Loucy (cell line): ENCODE measurements at regions not wholly inside any gene's neighbourhood (a gene's known extent, or its start where the extent isn't known, plus 50 kb on each side); places are given as distances from the start of the nearest gene placed in this dataset.

ENCODE experiments used
- H2AFZ ChIP-seq: fragments of 200-600 bp; sonication (generic); 2 replicates; pipeline ENCODE4 v1.6.0; 2016; ENCODE audit warnings: antibody characterized with exemption, mild to moderate bottlenecking, low read length, moderate library complexity
- H3F3A ChIP-seq: fragments of 200-600 bp; 2 replicates; pipeline ENCODE4 v1.6.0; 2016; ENCODE audit warnings: antibody characterized with exemption, low read depth, mild to moderate bottlenecking
- H3K27me3 ChIP-seq: fragments of 200-600 bp; sonication (generic); 2 replicates; pipeline ENCODE4 v1.6.1; 2014; ENCODE audit warnings: low read length, mild to moderate bottlenecking; ENCODE audit not compliant: insufficient read depth, poor library complexity, severe bottlenecking
- H3K36me3 ChIP-seq: fragments of 200-600 bp; sonication (generic); 2 replicates; pipeline ENCODE4 v1.6.1; 2016; ENCODE audit warnings: low read length; ENCODE audit not compliant: insufficient read depth
- H3K4me1 ChIP-seq: fragments of 200-600 bp; sonication (generic); 2 replicates; pipeline ENCODE4 v1.5.1; 2014; ENCODE audit warnings: low read length, mild to moderate bottlenecking; ENCODE audit not compliant: insufficient read depth, poor library complexity, severe bottlenecking
- H3K4me2 ChIP-seq: fragments of 200-600 bp; sonication (generic); 2 replicates; pipeline ENCODE4 v1.6.0; 2014; ENCODE audit warnings: antibody characterized with exemption, low read length, low read depth, mild to moderate bottlenecking; ENCODE audit not compliant: poor library complexity, severe bottlenecking
- H3K4me3 ChIP-seq: fragments of 200-600 bp; sonication (generic); 2 replicates; pipeline ENCODE4 v1.5.1; 2014; ENCODE audit warnings: low read length, mild to moderate bottlenecking, mixed read lengths; ENCODE audit not compliant: poor library complexity, severe bottlenecking
- H3K79me2 ChIP-seq: fragments of 200-600 bp; sonication (generic); 2 replicates; pipeline ENCODE4 v1.6.1; 2014; ENCODE audit warnings: low read length; ENCODE audit not compliant: insufficient read depth
- H3K9ac ChIP-seq: fragments of 200-600 bp; sonication (generic); 2 replicates; pipeline ENCODE4 v1.6.0; 2014; ENCODE audit warnings: mild to moderate bottlenecking, low read depth, low read length, moderate library complexity; ENCODE audit not compliant: poor library complexity, severe bottlenecking
- H3K9me2 ChIP-seq: fragments of 200-600 bp; sonication (generic); replicated peaks from 2 replicates; pipeline ENCODE4 v1.6.1; 2016; ENCODE audit warnings: low read depth, low read length, mixed read lengths
- H3K9me3 ChIP-seq: fragments of 200-600 bp; sonication (generic); 2 replicates; pipeline ENCODE4 v1.6.1; 2014; ENCODE audit warnings: mild to moderate bottlenecking, antibody characterized with exemption, low read length, low read depth; ENCODE audit not compliant: insufficient read depth
- H4K20me1 ChIP-seq: fragments of 200-600 bp; sonication (generic); 2 replicates; pipeline ENCODE4 v1.6.0; 2014; ENCODE audit warnings: antibody characterized with exemption, low read length, mild to moderate bottlenecking; ENCODE audit not compliant: insufficient read depth, poor library complexity, severe bottlenecking
- CTCF ChIP-seq: fragments of 200-600 bp; sonication (generic); conservative IDR thresholded peaks from 2 replicates; pipeline ENCODE4 v1.5.1; 2014; ENCODE audit warnings: mild to moderate bottlenecking, antibody characterized with exemption, low read length
- EZH2phosphoT487 ChIP-seq: fragments of 200-600 bp; IDR thresholded peaks from 2 replicates; pipeline ENCODE4 v1.6.1; 2018; ENCODE audit warnings: antibody characterized with exemption, mild to moderate bottlenecking, moderate library complexity, borderline replicate concordance

- no peaks in the 10 kb centered on the region for H4K20me1 ChIP-seq
- H3K9me2 ChIP-seq, result no peaks in the 10 kb centered on the region
- H3K4me2 ChIP-seq, result no peak overlapping the region
- H3K79me2 ChIP-seq, result no peaks in the 10 kb centered on the region
- no peaks in the 10 kb centered on the region for H3K9me3 ChIP-seq
- H3K4me1 ChIP-seq, result no peaks in the 10 kb centered on the region
- H3K36me3 ChIP-seq, result no peaks in the 10 kb centered on the region
- TF ChIP-seq EZH2phosphoT487 (no peak), CTCF (no peak)
- H3K27me3 ChIP-seq, result no peaks in the 10 kb centered on the region
- no peak overlapping the region for H3K9ac ChIP-seq
- no peak overlapping the region for H2AFZ ChIP-seq
- H3K4me3 ChIP-seq, result no peak overlapping the region
- no peaks in the 10 kb centered on the region for H3F3A ChIP-seq
Observed at GRCh38 chr5:168177831-168178450, 113.5 kb upstream of the WWC1 start.

DNA sequence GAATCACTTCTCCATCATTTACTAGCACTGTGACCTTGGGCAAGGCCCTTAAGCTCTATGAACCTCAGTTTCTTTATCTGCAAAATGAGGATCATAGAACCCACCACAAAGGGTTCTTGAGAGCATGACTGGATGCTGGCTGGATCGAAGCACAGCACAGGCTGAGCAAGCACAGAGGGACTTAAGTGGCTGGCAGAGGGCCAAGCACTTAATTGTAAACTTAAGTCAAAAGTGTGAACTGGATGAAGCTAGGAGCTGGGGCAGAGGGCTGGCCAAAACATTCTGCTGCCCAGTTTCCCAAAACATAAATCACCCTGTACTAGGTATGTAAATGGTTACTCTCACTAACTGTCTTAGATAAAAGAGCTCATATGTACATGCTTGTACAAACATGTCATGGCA lies 112.3 kb upstream of the WWC1 start:
- no peaks in the 10 kb centered on the region for H3K9me2 ChIP-seq
- H3K36me3 ChIP-seq, result no peaks in the 10 kb centered on the region
- H3K9me3 ChIP-seq, result no peaks in the 10 kb centered on the region
- H3K4me3 ChIP-seq, result no peak overlapping the region
- no peaks in the 10 kb centered on the region for H3F3A ChIP-seq
- H3K4me2 ChIP-seq, result no peak overlapping the region
- H3K27me3 ChIP-seq, result no peaks in the 10 kb centered on the region
- no peaks in the 10 kb centered on the region for H3K4me1 ChIP-seq
- H2AFZ ChIP-seq, result no peak overlapping the region
- TF ChIP-seq EZH2phosphoT487, result no peak
- TF ChIP-seq CTCF, result no peak
- H3K79me2 ChIP-seq, result no peaks in the 10 kb centered on the region
- no peak overlapping the region for H3K9ac ChIP-seq
- no peaks in the 10 kb centered on the region for H4K20me1 ChIP-seq

- TF ChIP-seq EZH2phosphoT487 (no peak), CTCF (no peak)
- H3K36me3 ChIP-seq, result no peaks in the 10 kb centered on the region
- no peaks in the 10 kb centered on the region for H3K9me3 ChIP-seq
- H3K27me3 ChIP-seq, result no peaks in the 10 kb centered on the region
- no peaks in the 10 kb centered on the region for H3K4me1 ChIP-seq
- H3K4me2 ChIP-seq, result no peak overlapping the region
- no peaks in the 10 kb centered on the region for H3K79me2 ChIP-seq
- no peak overlapping the region for H3K9ac ChIP-seq
- H3K9me2 ChIP-seq, result no peaks in the 10 kb centered on the region
- H3F3A ChIP-seq, result no peaks in the 10 kb centered on the region
- H3K4me3 ChIP-seq, result no peak overlapping the region
- H2AFZ ChIP-seq, result no peak overlapping the region
- no peaks in the 10 kb centered on the region for H4K20me1 ChIP-seq
Observed at GRCh38 chr5:168182269-168182668, 109.2 kb upstream of the WWC1 start.
